GM21619 (cell line): ENCODE measurements at regions not wholly inside any gene's neighbourhood (a gene's known extent, or its start where the extent isn't known, plus 50 kb on each side); places are given as distances from the start of the nearest gene placed in this dataset.

Source experiments
- ATAC-seq: cut with Tn5 transposase; IDR thresholded peaks from one replicate; pipeline ENCODE4 v1.9.1; 2021; ENCODE audit not compliant: unreplicated experiment

GRCh38 chr20:40459299-40459698 lies 229.7 kb downstream of the MAFB start:
- no peak for ATAC-seq

GRCh38 chr20:40457404-40457803 lies 231.6 kb downstream of the MAFB start:
- no peak for ATAC-seq

GRCh38 chr20:40452758-40453157 lies 236.3 kb downstream of the MAFB start:
- ATAC-seq: no peak

GRCh38 chr20:40451552-40451951 lies 237.5 kb downstream of the MAFB start:
- ATAC-seq: no peak

GRCh38 chr20:40449974-40450616 lies 238.9 kb downstream of the MAFB start:
- ATAC-seq: no peak

GRCh38 chr20:40449144-40449690 lies 239.8 kb downstream of the MAFB start:
- no peak for ATAC-seq

GRCh38 chr20:40446888-40447287 lies 242.1 kb downstream of the MAFB start:
- no peak for ATAC-seq

GRCh38 chr20:40444516-40444915 lies 244.5 kb downstream of the MAFB start:
- no peak for ATAC-seq

GRCh38 chr20:40443753-40444152 lies 245.3 kb downstream of the MAFB start:
- ATAC-seq: no peak

- no peak for ATAC-seq
Measured at GRCh38 chr20:40442181-40442963, 246.7 kb downstream of the MAFB start.

GRCh38 chr20:40441771-40442170 lies 247.3 kb downstream of the MAFB start:
- ATAC-seq: no peak

GRCh38 chr20:40438161-40438830 lies 250.7 kb downstream of the MAFB start:
- ATAC-seq: no peak

GRCh38 chr20:40436011-40436410 lies 253.0 kb downstream of the MAFB start:
- no peak for ATAC-seq

- no peak for ATAC-seq
Measured at GRCh38 chr20:40435146-40435895, 253.7 kb downstream of the MAFB start.

GRCh38 chr20:40434122-40434521 lies 254.9 kb downstream of the MAFB start:
- ATAC-seq: no peak

GRCh38 chr20:40433341-40433861 lies 255.6 kb downstream of the MAFB start:
- ATAC-seq: no peak

- no peak for ATAC-seq
Measured at GRCh38 chr20:40431611-40432010, 257.4 kb downstream of the MAFB start.

- ATAC-seq: no peak
Measured at GRCh38 chr20:40431112-40431511, 257.9 kb downstream of the MAFB start.

- no peak for ATAC-seq
Measured at GRCh38 chr20:40427026-40427425, 262.0 kb downstream of the MAFB start.

GRCh38 chr20:40424695-40425094 lies 264.3 kb downstream of the MAFB start:
- ATAC-seq: no peak

- no peak for ATAC-seq
Measured at GRCh38 chr20:40422656-40423055, 266.4 kb downstream of the MAFB start.
